H1 (cell line): ENCODE measurements at regions not wholly inside any gene's neighbourhood (a gene's known extent, or its start where the extent isn't known, plus 50 kb on each side); places are given as distances from the start of the nearest gene placed in this dataset.

ENCODE experiments used
- CTCF ChIA-PET: fragments of 300-600 bp; sonication (Branson Sonifier 250); formaldehyde crosslinking; loops from one replicate; lab custom pipeline; 2021; ENCODE audit not compliant: partially characterized antibody; lab: Charles Lee
- POLR2A ChIA-PET: fragments of 300-600 bp; sonication (Branson Sonifier 250); formaldehyde crosslinking; loops from one replicate; lab custom pipeline; 2021; ENCODE audit warnings: inconsistent platforms; ENCODE audit not compliant: partially characterized antibody; lab: Charles Lee
- DNase-seq, 2 experiments: peaks; one replicate each; pipeline versions ENCODE4 v3.0.0 to v3.0.0-alpha.2; 2010 to 2022; ENCODE audit warnings: low spot score in 2 of 2, low read depth in 1 of 2, mixed read lengths in 1 of 2
- FAIRE-seq: peaks from 2 replicates; lab custom pipeline; 2011; peaks lifted over from hg19 to GRCh38; lab: Jason Lieb, UNC
- H2AFZ ChIP-seq: 2 replicates; pipeline ENCODE4 v1.8.1; 2012; ENCODE audit warnings: low read length, inconsistent platforms
- H2AK5ac ChIP-seq: 2 replicates; pipeline ENCODE4 v1.6.1; 2013; ENCODE audit warnings: low read depth, low read length
- H2BK120ac ChIP-seq: replicated peaks from 2 replicates; pipeline ENCODE3; 2013; ENCODE audit warnings: low read depth, low read length, inconsistent platforms
- H2BK12ac ChIP-seq: 2 replicates; pipeline ENCODE4 v1.6.1; 2013; ENCODE audit warnings: low read depth, low read length
- H2BK15ac ChIP-seq: 2 replicates; pipeline ENCODE4 v1.6.1; 2013; ENCODE audit warnings: low read length
- H2BK20ac ChIP-seq: 2 replicates; pipeline ENCODE4 v1.6.1; 2013; ENCODE audit warnings: low read length
- H2BK5ac ChIP-seq: 2 replicates; pipeline ENCODE4 v1.6.1; 2013; ENCODE audit warnings: low read depth, low read length
- H3K14ac ChIP-seq: 2 replicates; pipeline ENCODE4 v1.6.1; 2013; ENCODE audit warnings: inconsistent platforms; ENCODE audit not compliant: insufficient read length
- H3K18ac ChIP-seq: 2 replicates; pipeline ENCODE4 v1.6.1; 2013; ENCODE audit warnings: low read length; ENCODE audit errors: extremely low read depth
- H3K23ac ChIP-seq: 2 replicates; pipeline ENCODE4 v1.6.1; 2013; ENCODE audit warnings: inconsistent platforms; ENCODE audit not compliant: insufficient read length
- H3K23me2 ChIP-seq: 2 replicates; pipeline ENCODE4 v1.6.1; 2013; ENCODE audit warnings: low read depth, low read length
- H3K27ac ChIP-seq: 2 replicates; pipeline ENCODE4 v1.6.1; 2011; ENCODE audit warnings: low read depth, low read length, inconsistent platforms
- H3K27me3 ChIP-seq, 4 experiments: replicated peaks in 1 of 4; 1 replicate in 1 of 4; 2 replicates in 3 of 4; pipeline versions ENCODE4 v1.6.1 to v1.8.1; 2011 to 2013; ENCODE audit warnings: low read length in 3 of 4, mild to moderate bottlenecking in 3 of 4, inconsistent platforms in 2 of 4, mixed read lengths in 2 of 4, moderate library complexity in 1 of 4; ENCODE audit not compliant: control insufficient read depth in 3 of 4, insufficient read depth in 3 of 4; ENCODE audit errors: extremely low read depth in 1 of 4
- H3K36me3 ChIP-seq, 4 experiments: 2 replicates each; pipeline versions ENCODE4 v1.6.1 to v1.8.1; 2011 to 2013; ENCODE audit warnings: mild to moderate bottlenecking in 4 of 4, low read length in 3 of 4, moderate library complexity in 2 of 4, control low read depth in 1 of 4, inconsistent platforms in 1 of 4; ENCODE audit not compliant: insufficient read depth in 4 of 4, control insufficient read depth in 2 of 4
- H3K4ac ChIP-seq: replicated peaks from 2 replicates; pipeline ENCODE3; 2013; ENCODE audit warnings: low read length, low read depth, mixed read lengths, inconsistent platforms; ENCODE audit not compliant: insufficient read length
- H3K4me1 ChIP-seq, 4 experiments: replicated peaks in 1 of 4; 1 replicate in 1 of 4; 2 replicates in 3 of 4; pipeline versions ENCODE4 v1.6.1 to v1.8.1; 2011 to 2013; ENCODE audit warnings: low read length in 3 of 4, inconsistent platforms in 2 of 4, mixed read lengths in 1 of 4; ENCODE audit not compliant: insufficient read depth in 4 of 4, control insufficient read depth in 3 of 4
- H3K4me2 ChIP-seq, 2 experiments: 2 replicates each; pipeline versions ENCODE4 v1.6.1 to v1.8.1; 2011 to 2013; ENCODE audit warnings: low read depth in 2 of 2, low read length in 2 of 2, control low read depth in 1 of 2, inconsistent platforms in 1 of 2, mild to moderate bottlenecking in 1 of 2; ENCODE audit not compliant: insufficient read depth in 1 of 2
- H3K4me3 ChIP-seq, 4 experiments: fragments of 200-600, 300-600 bp in 1 of 4; sonication (generic), shearing (Covaris generic), sonication (Bioruptor Twin) in 1 of 4; 2 replicates each; pipeline versions ENCODE4 v1.5.1 to v1.8.1; 2011 to 2016; ENCODE audit warnings: low read length in 4 of 4, low read depth in 3 of 4, control low read depth in 2 of 4, inconsistent platforms in 2 of 4, mild to moderate bottlenecking in 2 of 4, mixed read lengths in 1 of 4, moderate library complexity in 1 of 4; ENCODE audit not compliant: insufficient read depth in 2 of 4; ENCODE audit errors: extremely low read depth in 1 of 4
- H3K56ac ChIP-seq: replicated peaks from 2 replicates; pipeline ENCODE3; 2013; ENCODE audit warnings: low read depth, mild to moderate bottlenecking, mixed read lengths, low read length, inconsistent platforms; ENCODE audit not compliant: insufficient read length
- H3K79me1 ChIP-seq: 2 replicates; pipeline ENCODE4 v1.6.1; 2013; ENCODE audit warnings: low read depth, low read length, control low read depth
- H3K79me2 ChIP-seq, 2 experiments: 2 replicates each; pipeline versions ENCODE4 v1.6.1 to v1.8.1; 2012 to 2013; ENCODE audit warnings: low read length in 2 of 2, mild to moderate bottlenecking in 2 of 2, inconsistent platforms in 1 of 2; ENCODE audit not compliant: insufficient read depth in 2 of 2, control insufficient read depth in 1 of 2
- H3K9ac ChIP-seq, 4 experiments: replicated peaks in 1 of 4; 1 replicate in 1 of 4; 2 replicates in 3 of 4; pipeline versions ENCODE4 v1.6.1 to v1.8.1; 2011 to 2013; ENCODE audit warnings: low read depth in 3 of 4, low read length in 3 of 4, control low read depth in 2 of 4, mild to moderate bottlenecking in 2 of 4, moderate library complexity in 2 of 4, inconsistent platforms in 1 of 4; ENCODE audit errors: extremely low read depth in 1 of 4
- H3K9me3 ChIP-seq, 2 experiments: 2 replicates each; pipeline versions ENCODE4 v1.6.1 to v1.8.1; 2012 to 2013; ENCODE audit warnings: mild to moderate bottlenecking in 2 of 2, moderate library complexity in 2 of 2, control low read depth in 1 of 2, inconsistent platforms in 1 of 2, low read depth in 1 of 2, low read length in 1 of 2, mixed read lengths in 1 of 2; ENCODE audit not compliant: insufficient read depth in 2 of 2
- H4K20me1 ChIP-seq, 2 experiments: replicated peaks in 1 of 2; 2 replicates each; pipeline versions ENCODE3 to v1.8.1; 2011 to 2013; ENCODE audit warnings: inconsistent platforms in 2 of 2, low read length in 2 of 2, mild to moderate bottlenecking in 1 of 2; ENCODE audit not compliant: insufficient read depth in 2 of 2, control insufficient read depth in 1 of 2
- H4K5ac ChIP-seq: 2 replicates; pipeline ENCODE4 v1.6.1; 2013; ENCODE audit warnings: low read length, low read depth, mixed read lengths, inconsistent platforms; ENCODE audit not compliant: insufficient read length
- H4K8ac ChIP-seq: 2 replicates; pipeline ENCODE4 v1.8.0; 2013; ENCODE audit warnings: mild to moderate bottlenecking, moderate library complexity, low read length, inconsistent platforms; ENCODE audit not compliant: insufficient read depth; ENCODE audit errors: extremely low read depth
- H4K91ac ChIP-seq: replicated peaks from 2 replicates; pipeline ENCODE3; 2013; ENCODE audit warnings: low read length, mixed read lengths, inconsistent platforms; ENCODE audit not compliant: insufficient read length
- GTF2F1 ChIP-seq: IDR thresholded peaks from 2 replicates; pipeline ENCODE4 v1.6.1; 2012; ENCODE audit warnings: low read depth, low read length, improper control_type of control experiment, borderline replicate concordance
- MAFK ChIP-seq: IDR thresholded peaks from 2 replicates; pipeline ENCODE4 v1.6.1; 2012; ENCODE audit warnings: low read depth, mild to moderate bottlenecking, improper control_type of control experiment, low read length
- RNF2 ChIP-seq: fragments of 200-900, 300-1000 bp; sonication (generic); IDR thresholded peaks from 2 replicates; pipeline ENCODE4 v1.7.1; 2016; ENCODE audit warnings: borderline replicate concordance, low read depth, mild to moderate bottlenecking, antibody characterized with exemption, low read length; ENCODE audit not compliant: poor library complexity, severe bottlenecking; ENCODE audit errors: missing control alignments
- SP2 ChIP-seq: IDR thresholded peaks from 2 replicates; pipeline ENCODE4 v1.6.1; 2012; ENCODE audit warnings: mild to moderate bottlenecking, low read length, inconsistent platforms
- WGBS, 2 experiments: shearing (Covaris generic) in 1 of 2; methylation state at CpG; one replicate each; pipeline versions ENCODE4 v1.1.6 to v1.1.7; 2013 to 2015; ENCODE audit warnings: low lambda C conversion rate in 2 of 2, mixed read lengths in 2 of 2, inconsistent platforms in 1 of 2, low coverage in 1 of 2, missing lambda C conversion rate in 1 of 2; ENCODE audit not compliant: insufficient replicate concordance in 2 of 2, insufficient coverage in 1 of 2, insufficient read length in 1 of 2; ENCODE audit errors: extremely low coverage in 1 of 2, missing lambda C conversion rate in 1 of 2; 5-methylcytosine and 5-hydroxymethylcytosine counted together

DNA sequence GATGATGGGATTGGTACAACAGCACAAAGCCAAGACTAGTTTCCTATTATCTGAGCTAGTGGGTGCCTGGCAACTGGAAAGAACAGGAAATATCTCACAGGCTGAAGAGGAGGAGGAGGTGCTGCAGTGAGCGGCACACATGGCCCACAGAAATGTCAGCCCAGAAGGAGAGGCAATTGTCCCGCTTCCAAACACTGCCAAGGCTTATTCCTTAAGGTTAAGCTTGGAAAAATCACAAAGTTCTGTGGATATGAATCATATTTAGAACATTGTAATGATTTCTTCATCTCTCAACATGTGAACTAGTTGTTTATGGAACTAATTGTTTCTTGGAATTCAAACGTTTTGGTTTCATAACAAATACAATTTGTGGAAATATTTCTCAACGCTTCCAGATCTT lies 1019.5 kb upstream of the SEMA6A start:
- H3K9ac ChIP-seq: no peak overlapping the region
- 80% methylated on average over 4 of the region's 4 CpGs; no CpG with 5 or more reads in 1 of the 2 experiments for WGBS, 2 experiments

More for the DNA sequence above, 1019.5 kb upstream of the SEMA6A start:
- no peak for DNase-seq
- no peak overlapping the region for H3K4ac ChIP-seq
- no peak overlapping the region for H2BK12ac ChIP-seq
- no peak overlapping the region for H2AFZ ChIP-seq
- no peak overlapping the region for H3K27ac ChIP-seq
- H3K4me2 ChIP-seq: no peak overlapping the region
- no peaks in the 10 kb centered on the region for H3K27me3 ChIP-seq
- no peak overlapping the region for H2BK20ac ChIP-seq
- H4K8ac ChIP-seq: no peak overlapping the region
- no peak overlapping the region for H3K56ac ChIP-seq
- H3K9me3 ChIP-seq: no peaks in the 10 kb centered on the region
- no peaks in the 10 kb centered on the region for H4K20me1 ChIP-seq
- H3K79me1 ChIP-seq: no peaks in the 10 kb centered on the region
- ChIA-PET CTCF (interaction anchor here (0.7 kb wide), 1 partner anchor 18 kb away, joined by 3 read pairs; no protein-coding TSS in a partner anchor), POLR2A (no interaction called here)
- H3K36me3 ChIP-seq: no peaks in the 10 kb centered on the region
- H3K4me3 ChIP-seq: no peak overlapping the region
- H2AK5ac ChIP-seq: no peak overlapping the region
- no peak overlapping the region for H3K23ac ChIP-seq
- H4K91ac ChIP-seq: no peak overlapping the region
- H4K5ac ChIP-seq: no peak overlapping the region
- no peaks in the 10 kb centered on the region for H3K79me2 ChIP-seq
- H3K23me2 ChIP-seq: no peaks in the 10 kb centered on the region
- no peak overlapping the region for H2BK15ac ChIP-seq
- no peak for FAIRE-seq
- H2BK120ac ChIP-seq: no peak overlapping the region
- no peak overlapping the region for H2BK5ac ChIP-seq
- TF ChIP-seq SP2 (no peak), MAFK (no peak), GTF2F1 (no peak), RNF2 (no peak)
- TF ChIP-seq, all 59 proteins: peak for 0
- Histone ChIP-seq H3K18ac (no peak overlapping the region), H3K4me1 (no peaks in the 10 kb centered on the region), H3K14ac (no peak overlapping the region)
